ENCODE measurements at regions not wholly inside any gene's neighbourhood (a gene's known extent, or its start where the extent isn't known, plus 50 kb on each side); places are given as distances from the start of the nearest gene placed in this dataset.
"Not testable (repeated sequence)": the region's sequence is repeated elsewhere in the genome, so short reads cannot be mapped to it uniquely, and the experiment has no call there.

- no peak for DNase-seq
Measured at GRCh38 chr16:7278636-7279035, 54.0 kb upstream of the RBFOX1 start.

GRCh38 chr16:7272567-7273158 is 60.0 kb upstream of the RBFOX1 start:
- DNase-seq: no peak

DNA sequence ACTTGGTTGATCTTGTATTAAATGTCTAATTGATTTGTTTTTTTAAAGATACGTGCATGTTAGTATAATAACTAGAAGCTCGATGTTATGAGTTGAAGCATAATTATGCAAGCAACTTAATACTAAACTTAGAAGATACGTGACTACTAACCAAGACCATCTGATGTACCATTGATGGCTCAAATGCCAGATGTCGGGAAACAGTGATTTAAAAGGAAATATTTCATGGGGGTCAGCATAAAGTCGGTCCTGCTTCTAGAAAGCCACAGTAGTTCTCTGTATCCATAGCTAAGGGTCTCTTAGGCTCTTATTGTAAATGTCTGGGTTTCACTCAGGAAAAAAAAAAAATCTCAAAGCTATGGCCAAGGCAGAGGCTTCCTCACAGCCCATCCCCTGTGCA is 61.2 kb upstream of the RBFOX1 start:
- no peak for DNase-seq

- DNase-seq: no peak
Measured at GRCh38 chr16:7270823-7271222, 61.8 kb upstream of the RBFOX1 start.

- DNase-seq: no peak
Measured at GRCh38 chr16:7270006-7270405, 62.6 kb upstream of the RBFOX1 start.

GRCh38 chr16:7268182-7268581 is 64.5 kb upstream of the RBFOX1 start:
- peak; percentile 28 for DNase-seq

DNA sequence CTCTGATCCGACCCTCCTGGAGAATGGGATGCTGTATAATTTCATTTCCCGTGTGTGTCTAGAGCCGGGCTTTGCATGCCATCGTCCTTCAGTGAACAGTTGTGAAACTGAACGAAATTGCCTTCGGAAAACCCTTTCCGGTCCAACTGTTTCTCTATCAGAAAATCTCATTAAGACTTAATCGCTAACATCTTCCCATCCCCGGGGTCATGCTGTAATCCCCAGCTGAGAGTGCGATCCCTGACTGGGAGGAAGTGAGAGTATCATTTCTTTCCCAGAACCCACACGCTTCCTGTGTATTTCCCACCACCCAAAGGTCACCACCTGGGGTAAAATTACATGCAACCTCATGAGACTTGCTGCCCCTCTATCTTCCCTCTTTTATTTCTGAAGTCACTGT is 75.6 kb upstream of the RBFOX1 start:
- DNase-seq: no peak

- DNase-seq: peak; percentile 3
Measured at GRCh38 chr16:7246578-7246977, 86.1 kb upstream of the RBFOX1 start.

DNA sequence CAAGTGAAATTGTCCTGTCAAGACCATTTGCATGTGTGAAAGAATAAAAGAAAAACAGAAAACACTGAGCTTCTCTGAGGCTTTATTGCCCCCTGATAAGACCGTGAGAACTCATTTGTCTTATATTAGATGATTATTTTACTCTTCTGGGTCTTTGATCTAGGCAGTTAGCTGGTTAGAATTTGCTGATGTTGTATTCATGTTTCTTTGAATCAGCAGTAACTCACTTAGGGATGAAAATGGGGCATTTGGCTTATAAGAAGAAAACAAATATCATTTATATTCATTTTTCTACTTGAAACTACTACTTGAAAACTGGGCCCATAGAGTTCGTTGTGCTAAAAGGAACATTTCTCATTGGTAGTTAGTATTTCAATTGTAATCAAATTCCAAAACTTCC is 93.1 kb upstream of the RBFOX1 start:
- DNase-seq: no peak

DNA sequence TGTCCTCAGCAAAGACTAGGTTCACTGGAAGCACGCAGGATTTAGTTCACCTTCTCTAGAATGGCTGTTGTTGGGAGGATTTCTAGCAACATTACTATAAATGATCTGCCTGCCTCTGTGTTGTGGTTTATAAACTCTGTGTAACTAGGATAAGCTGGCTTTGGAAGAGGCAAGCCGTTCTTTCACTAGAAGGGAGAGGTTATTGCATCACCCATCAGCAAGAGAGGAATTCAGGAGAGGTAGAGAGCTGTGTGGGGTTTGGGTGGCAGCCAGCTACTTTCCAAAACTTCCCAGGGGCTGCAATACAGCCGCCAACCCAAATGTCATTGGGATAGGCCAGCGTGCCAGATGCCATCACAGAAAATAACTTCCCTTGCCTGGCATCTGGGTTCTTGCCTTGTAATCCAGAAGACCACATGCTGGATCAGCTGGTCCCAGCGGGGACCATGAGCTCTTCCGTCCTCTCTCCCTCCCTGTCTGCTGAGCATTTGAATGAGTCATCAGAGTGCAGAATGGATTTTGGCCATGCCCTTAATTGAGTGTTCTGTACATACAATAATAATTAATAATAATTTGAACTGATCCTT is 95.7 kb upstream of the RBFOX1 start:
- DNase-seq: no peak

- no peak for DNase-seq
Measured at GRCh38 chr16:7233975-7234374, 98.7 kb upstream of the RBFOX1 start.

GRCh38 chr16:7231762-7232161 is 100.9 kb upstream of the RBFOX1 start:
- DNase-seq: no peak

GRCh38 chr16:7229433-7230218 is 103.0 kb upstream of the RBFOX1 start:
- not testable (repeated sequence) for DNase-seq

GRCh38 chr16:7227229-7227721 is 105.4 kb upstream of the RBFOX1 start:
- no peak for DNase-seq

- no peak for DNase-seq
Measured at GRCh38 chr16:7221157-7221556, 111.5 kb upstream of the RBFOX1 start.

DNA sequence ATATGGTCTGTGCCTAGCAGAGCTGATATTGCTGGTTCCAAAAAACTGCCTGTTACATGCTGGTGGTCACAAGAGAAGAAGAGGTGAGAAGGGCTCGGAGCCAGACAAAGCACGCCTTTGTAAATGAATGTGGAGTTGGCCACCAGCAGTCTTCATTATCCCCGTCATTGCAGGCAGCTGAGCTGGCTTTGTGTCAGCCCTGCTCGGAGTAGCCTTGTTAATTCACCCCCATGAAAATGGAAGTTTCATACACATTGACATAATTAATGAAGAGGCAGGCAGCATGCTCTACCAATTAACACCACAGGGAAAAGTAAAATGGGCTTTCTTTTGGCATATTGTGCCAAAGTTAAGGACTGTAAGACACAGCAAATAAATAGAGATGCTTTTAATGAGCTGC is 113.7 kb upstream of the RBFOX1 start:
- no peak for DNase-seq

DNA sequence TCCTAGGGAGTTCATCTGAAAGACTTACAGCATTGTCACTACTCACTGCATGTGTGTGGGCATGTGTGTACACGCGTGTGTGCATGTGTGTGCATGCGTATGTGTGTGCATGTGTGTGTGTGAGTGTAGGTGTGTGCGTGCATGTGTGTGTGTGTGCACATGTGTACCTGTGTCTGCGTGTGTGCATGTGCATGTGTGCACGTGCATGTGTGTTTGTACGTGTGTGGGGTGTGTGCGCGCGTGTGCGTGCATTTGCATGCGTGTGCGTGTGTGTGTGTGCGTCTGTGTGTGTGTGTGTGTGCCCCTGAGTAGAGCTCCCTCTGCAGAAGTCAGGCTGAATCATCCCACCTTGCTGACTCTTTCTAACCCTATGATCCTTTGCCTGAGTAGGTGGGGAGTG is 114.8 kb upstream of the RBFOX1 start:
- DNase-seq: no peak

GRCh38 chr16:7216719-7217118 is 115.9 kb upstream of the RBFOX1 start:
- no peak for DNase-seq

DNA sequence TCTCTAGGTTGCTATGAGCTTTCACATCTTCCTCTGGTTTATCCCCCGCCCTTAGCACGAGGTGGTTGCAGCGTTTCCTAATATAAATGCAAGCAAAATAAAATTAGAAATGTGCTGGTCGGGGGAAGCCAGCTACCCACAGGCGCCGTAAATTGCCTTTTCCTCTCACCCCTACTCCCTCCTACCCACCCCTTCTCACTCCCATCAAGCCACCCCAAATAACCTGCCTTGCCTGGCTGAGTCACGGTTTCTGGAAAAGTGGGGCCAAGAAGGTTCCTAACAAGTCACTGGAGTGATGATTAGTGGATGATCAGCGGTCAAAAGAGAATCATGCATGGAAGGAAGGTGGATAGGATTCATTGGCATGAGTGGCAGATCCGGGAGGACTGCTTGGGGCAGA is 120.9 kb upstream of the RBFOX1 start:
- DNase-seq: no peak

- no peak for DNase-seq
Measured at GRCh38 chr16:7209598-7209997, 123.0 kb upstream of the RBFOX1 start.

DNA sequence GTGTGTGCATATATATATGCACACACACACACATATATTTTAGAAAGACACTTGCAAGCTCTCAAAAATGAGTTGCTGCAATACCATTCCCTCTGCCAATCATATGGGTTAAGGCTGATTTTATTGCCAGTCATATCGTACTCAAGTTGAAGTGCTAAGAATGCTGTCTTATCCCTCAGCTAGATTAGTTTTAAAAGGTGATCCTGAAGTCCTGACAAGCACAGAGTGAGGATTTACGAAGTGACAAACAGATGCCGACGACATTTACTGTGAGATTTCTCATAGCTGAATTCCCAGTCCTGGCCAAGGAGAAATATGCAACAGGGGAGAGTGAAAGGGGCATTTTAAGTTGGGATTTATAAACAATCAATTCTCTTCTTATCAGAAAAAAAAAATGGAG is 126.2 kb upstream of the RBFOX1 start:
- no peak for DNase-seq

GRCh38 chr16:7200320-7200719 is 132.3 kb upstream of the RBFOX1 start:
- no peak for DNase-seq

DNA sequence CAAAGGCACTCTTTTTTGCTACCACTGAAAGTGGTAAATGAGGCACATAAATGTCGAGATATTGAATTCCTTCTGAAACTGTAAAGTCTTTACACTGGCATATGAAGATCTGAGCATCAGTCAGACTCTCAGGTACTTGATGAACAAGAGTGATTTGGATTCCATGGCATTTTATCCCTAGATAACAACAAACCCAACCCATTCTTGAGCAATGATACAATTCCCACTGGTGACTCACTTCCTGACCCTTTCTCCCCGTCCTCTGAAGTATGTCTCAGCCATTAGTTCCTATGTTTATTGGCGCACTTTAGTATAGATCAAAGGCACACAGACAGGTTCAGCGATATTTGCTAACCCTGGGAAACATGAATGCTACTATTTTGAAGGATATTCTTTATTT is 147.0 kb upstream of the RBFOX1 start:
- DNase-seq: no peak

- no peak for DNase-seq
Measured at GRCh38 chr16:7185165-7185564, 147.5 kb upstream of the RBFOX1 start.

Measured in DMS53 (cell line).